ENCODE measurements at regions not wholly inside any gene's neighbourhood (a gene's known extent, or its start where the extent isn't known, plus 50 kb on each side); places are given as distances from the start of the nearest gene placed in this dataset.

GRCh38 chr4:103936653-103937145 lies 216.9 kb upstream of the TACR3 start:
- TF ChIP-seq SUZ12 (IDR thresholded peaks at IDR 0.05; ENCODE audit: extremely low read depth, insufficient read depth, insufficient read length) (no peak), YY1 (IDR thresholded peaks at IDR 0.05; ENCODE audit: insufficient read depth, insufficient read length) (no peak)

Measured in NT2/D1 (cell line).